ENCODE measurements at regions not wholly inside any gene's neighbourhood (a gene's known extent, or its start where the extent isn't known, plus 50 kb on each side); places are given as distances from the start of the nearest gene placed in this dataset.

DNA sequence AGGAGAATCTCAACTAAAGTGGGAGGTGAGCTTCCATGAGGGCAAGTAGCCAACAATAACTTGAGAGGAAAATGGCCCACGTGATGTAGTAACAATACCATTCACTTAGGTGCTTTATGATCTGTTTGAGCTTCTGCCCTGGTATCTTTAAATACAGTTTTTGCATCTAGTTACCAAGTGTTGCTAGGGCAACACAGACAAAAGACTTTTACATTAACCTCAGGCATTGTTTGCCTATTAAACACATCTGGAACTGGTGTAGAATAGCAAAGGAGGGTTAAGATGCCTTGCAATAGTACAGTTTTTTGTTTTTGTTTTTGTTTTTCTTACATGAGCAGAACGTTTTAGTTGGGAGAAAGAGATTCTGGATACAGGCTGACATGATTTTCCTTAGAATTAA is 97.7 kb upstream of the MTPN start:
- TF ChIP-seq, protein P1, sequence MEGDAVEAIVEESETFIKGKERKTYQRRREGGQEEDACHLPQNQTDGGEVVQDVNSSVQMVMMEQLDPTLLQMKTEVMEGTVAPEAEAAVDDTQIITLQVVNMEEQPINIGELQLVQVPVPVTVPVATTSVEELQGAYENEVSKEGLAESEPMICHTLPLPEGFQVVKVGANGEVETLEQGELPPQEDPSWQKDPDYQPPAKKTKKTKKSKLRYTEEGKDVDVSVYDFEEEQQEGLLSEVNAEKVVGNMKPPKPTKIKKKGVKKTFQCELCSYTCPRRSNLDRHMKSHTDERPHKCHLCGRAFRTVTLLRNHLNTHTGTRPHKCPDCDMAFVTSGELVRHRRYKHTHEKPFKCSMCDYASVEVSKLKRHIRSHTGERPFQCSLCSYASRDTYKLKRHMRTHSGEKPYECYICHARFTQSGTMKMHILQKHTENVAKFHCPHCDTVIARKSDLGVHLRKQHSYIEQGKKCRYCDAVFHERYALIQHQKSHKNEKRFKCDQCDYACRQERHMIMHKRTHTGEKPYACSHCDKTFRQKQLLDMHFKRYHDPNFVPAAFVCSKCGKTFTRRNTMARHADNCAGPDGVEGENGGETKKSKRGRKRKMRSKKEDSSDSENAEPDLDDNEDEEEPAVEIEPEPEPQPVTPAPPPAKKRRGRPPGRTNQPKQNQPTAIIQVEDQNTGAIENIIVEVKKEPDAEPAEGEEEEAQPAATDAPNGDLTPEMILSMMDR (IDR thresholded peaks at IDR 0.05), result no peak
- no peak overlapping the region for H3K27ac Mint-ChIP-seq
- H3K9me3 Mint-ChIP-seq, result no peaks in the 10 kb centered on the region
- no peaks in the 10 kb centered on the region for H3K4me1 Mint-ChIP-seq (ENCODE audit: low read depth)
- no peaks in the 10 kb centered on the region; the same call in none of the 2 replicates for H3K27me3 Mint-ChIP-seq (ENCODE audit: insufficient read depth)
- DNase-seq, result no peak
- H3K4me3 Mint-ChIP-seq, result no peak overlapping the region
- H3K36me3 Mint-ChIP-seq (ENCODE audit: low read depth), result no peaks in the 10 kb centered on the region

GRCh38 chr7:136072447-136072846 is 95.3 kb upstream of the MTPN start:
- H3K27ac Mint-ChIP-seq, result no peak overlapping the region
- no peak overlapping the region for H3K4me3 Mint-ChIP-seq
- H3K36me3 Mint-ChIP-seq (ENCODE audit: low read depth), result no peaks in the 10 kb centered on the region
- TF ChIP-seq, protein P1 (IDR thresholded peaks at IDR 0.05), result no peak
- DNase-seq, result no peak
- no peaks in the 10 kb centered on the region; the same call in 1 of the 2 replicates for H3K27me3 Mint-ChIP-seq (ENCODE audit: insufficient read depth)
- no peaks in the 10 kb centered on the region for H3K9me3 Mint-ChIP-seq
- H3K4me1 Mint-ChIP-seq (ENCODE audit: low read depth), result no peaks in the 10 kb centered on the region

DNA sequence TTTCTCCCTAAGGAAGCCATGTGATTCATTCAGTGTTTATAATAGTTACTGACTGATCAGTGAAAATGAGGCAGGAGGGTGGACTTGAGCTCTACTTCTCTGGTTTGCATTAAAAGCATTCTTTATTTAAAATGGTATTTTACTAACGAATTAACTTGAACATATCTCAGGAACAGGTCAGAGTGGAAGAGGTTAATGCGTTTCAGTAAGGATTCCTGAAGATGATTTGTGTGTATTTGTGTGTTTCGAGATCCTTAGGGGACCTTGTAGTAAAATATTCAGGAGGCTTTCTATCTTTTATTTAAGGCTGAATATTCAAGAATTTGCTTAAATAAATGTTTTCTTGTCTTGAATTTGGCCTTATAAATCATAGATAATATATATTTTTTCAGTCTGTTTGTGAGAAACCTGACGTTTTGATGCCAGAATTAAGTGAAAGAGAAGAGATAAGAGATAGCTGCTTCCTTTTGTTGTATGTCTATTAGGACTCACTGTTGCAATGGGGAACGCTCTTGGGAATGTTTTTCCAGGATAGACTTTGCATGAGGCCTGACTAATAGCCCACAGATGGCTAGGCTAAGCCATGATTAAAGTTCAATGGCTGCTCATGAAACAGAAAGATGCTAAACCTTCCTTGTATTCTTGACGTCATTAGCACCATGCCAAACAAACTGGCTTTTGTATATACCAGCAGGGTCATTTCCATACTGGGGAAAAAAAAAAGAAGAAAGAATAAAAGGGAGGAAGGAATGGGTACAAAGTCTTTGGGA is 93.8 kb upstream of the MTPN start:
- Mint-ChIP-seq H3K4me3 (no peak overlapping the region), H3K9me3 (no peaks in the 10 kb centered on the region), H3K27me3 (ENCODE audit: insufficient read depth) (no peaks in the 10 kb centered on the region; the same call in 1 of the 2 replicates), H3K36me3 (ENCODE audit: low read depth) (no peaks in the 10 kb centered on the region), H3K27ac (no peak overlapping the region), H3K4me1 (ENCODE audit: low read depth) (no peaks in the 10 kb centered on the region)
- no peak for DNase-seq
- TF ChIP-seq, protein P1 (IDR thresholded peaks at IDR 0.05), result no peak

- no peaks in the 10 kb centered on the region for H3K9me3 Mint-ChIP-seq
- no peak overlapping the region for H3K27ac Mint-ChIP-seq
- H3K27me3 Mint-ChIP-seq (ENCODE audit: insufficient read depth), result no peaks in the 10 kb centered on the region; the same call in 1 of the 2 replicates
- H3K4me1 Mint-ChIP-seq (ENCODE audit: low read depth), result no peaks in the 10 kb centered on the region
- H3K4me3 Mint-ChIP-seq, result no peak overlapping the region
- no peak for DNase-seq
- H3K36me3 Mint-ChIP-seq (ENCODE audit: low read depth), result no peaks in the 10 kb centered on the region
- TF ChIP-seq, protein P1 (IDR thresholded peaks at IDR 0.05), result no peak
These were observed 92.8 kb upstream of the MTPN start for GRCh38 chr7:136069840-136070529.

GRCh38 chr7:136067277-136067676 is 90.1 kb upstream of the MTPN start:
- DNase-seq, result no peak
- Mint-ChIP-seq H3K9me3 (no peaks in the 10 kb centered on the region), H3K27me3 (ENCODE audit: insufficient read depth) (no peaks in the 10 kb centered on the region; the same call in none of the 2 replicates), H3K4me1 (ENCODE audit: low read depth) (no peaks in the 10 kb centered on the region), H3K36me3 (ENCODE audit: low read depth) (no peaks in the 10 kb centered on the region), H3K4me3 (no peak overlapping the region), H3K27ac (no peak overlapping the region)
- TF ChIP-seq, protein P1 (IDR thresholded peaks at IDR 0.05), result no peak
